ENCODE measurements at regions not wholly inside any gene's neighbourhood (a gene's known extent, or its start where the extent isn't known, plus 50 kb on each side); places are given as distances from the start of the nearest gene placed in this dataset.

DNA sequence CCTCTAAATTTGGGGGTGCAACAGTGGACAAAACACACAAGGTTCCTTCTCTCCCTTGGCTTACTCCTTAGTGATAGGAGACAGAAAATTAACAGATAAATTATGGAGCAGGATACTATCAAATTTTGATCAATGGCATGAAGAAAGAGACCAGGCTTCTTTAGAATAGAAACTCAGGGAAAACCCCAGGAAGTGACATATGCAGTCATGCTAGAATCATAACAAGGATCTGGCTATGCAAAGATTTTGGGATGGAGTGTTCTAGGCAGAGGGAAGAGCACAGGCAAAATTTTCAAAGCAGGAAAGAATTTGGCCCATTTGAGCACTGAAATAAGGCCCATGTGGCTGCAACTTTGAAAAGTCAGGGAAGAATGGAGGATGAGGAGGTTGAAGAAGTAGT is 182.3 kb upstream of the PLEKHG7 start:
- Histone ChIP-seq H3K27me3 (no peaks in the 10 kb centered on the region), H3K4me1 (peaks cover 0 to 3% (median 0%) of the 10 kb centered on the region in 12 donors), H3K27ac (no peak overlapping the region), H3K9me3 (peaks cover 0 to 10% (median 0%) of the 10 kb centered on the region in 12 donors), H3K36me3 (no peaks in the 10 kb centered on the region), H3K4me3 (no peak overlapping the region)
- TF ChIP-seq, protein P1, sequence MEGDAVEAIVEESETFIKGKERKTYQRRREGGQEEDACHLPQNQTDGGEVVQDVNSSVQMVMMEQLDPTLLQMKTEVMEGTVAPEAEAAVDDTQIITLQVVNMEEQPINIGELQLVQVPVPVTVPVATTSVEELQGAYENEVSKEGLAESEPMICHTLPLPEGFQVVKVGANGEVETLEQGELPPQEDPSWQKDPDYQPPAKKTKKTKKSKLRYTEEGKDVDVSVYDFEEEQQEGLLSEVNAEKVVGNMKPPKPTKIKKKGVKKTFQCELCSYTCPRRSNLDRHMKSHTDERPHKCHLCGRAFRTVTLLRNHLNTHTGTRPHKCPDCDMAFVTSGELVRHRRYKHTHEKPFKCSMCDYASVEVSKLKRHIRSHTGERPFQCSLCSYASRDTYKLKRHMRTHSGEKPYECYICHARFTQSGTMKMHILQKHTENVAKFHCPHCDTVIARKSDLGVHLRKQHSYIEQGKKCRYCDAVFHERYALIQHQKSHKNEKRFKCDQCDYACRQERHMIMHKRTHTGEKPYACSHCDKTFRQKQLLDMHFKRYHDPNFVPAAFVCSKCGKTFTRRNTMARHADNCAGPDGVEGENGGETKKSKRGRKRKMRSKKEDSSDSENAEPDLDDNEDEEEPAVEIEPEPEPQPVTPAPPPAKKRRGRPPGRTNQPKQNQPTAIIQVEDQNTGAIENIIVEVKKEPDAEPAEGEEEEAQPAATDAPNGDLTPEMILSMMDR (IDR thresholded peaks at IDR 0.05): no peak
- no peak for TF ChIP-seq POLR2A (IDR thresholded peaks at IDR 0.05)
- intact Hi-C loops (cut with DNase I): no loop called here
- no peak for DNase-seq
- ATAC-seq: no peak

DNA sequence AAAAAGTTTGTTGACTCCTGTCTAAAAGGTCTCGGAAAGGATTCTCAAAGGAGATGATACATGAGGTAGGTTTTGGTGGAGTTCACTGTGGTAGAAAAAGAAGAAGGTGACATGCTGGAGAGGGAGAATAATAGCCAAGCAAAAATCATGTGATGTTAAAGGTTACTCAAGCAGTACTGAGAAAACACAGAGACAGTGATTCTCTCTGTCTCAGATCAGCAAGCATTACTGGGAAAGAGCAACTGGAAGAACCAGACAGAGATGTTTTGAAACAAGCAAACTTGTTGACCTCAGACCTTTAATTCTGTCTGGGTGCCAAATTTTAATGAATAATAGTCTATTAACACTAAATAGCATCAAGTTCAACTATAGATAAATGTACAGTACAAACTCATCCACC is 183.5 kb upstream of the PLEKHG7 start:
- TF ChIP-seq, protein P1 (IDR thresholded peaks at IDR 0.05): no peak
- no peak for TF ChIP-seq POLR2A (IDR thresholded peaks at IDR 0.05)
- intact Hi-C loops (cut with DNase I): no loop called here
- ATAC-seq (no peak), DNase-seq (no peak)
- Histone ChIP-seq H3K27ac (no peak overlapping the region), H3K4me3 (no peak overlapping the region), H3K27me3 (no peaks in the 10 kb centered on the region), H3K9me3 (peaks cover 0 to 10% (median 0%) of the 10 kb centered on the region in 12 donors), H3K36me3 (no peaks in the 10 kb centered on the region), H3K4me1 (peaks cover 0 to 7% (median 0%) of the 10 kb centered on the region in 12 donors)
- 94 to 99% (median 97%) methylated on average over 1 of the region's 1 CpG for WGBS, 4 donors

DNA sequence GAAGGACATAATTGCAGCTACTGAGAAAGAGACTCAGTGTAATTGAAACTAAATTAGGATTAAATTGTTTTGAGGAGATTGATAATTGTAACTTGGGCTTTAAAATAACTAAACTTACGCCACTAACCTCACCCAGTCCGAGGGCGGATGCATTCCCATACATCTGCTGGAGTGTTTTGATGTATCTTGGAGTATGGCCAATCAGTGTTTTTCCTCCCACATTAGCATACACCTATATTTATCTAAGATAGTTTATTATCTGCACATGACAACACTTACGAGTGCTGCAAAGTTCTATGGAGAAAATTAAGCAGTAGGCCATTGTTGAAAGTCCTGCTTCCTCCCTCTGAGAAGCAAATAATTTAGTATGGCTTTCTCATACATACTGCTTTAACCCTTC is 184.7 kb upstream of the PLEKHG7 start:
- H3K27ac ChIP-seq: no peak overlapping the region
- H3K36me3 ChIP-seq: no peaks in the 10 kb centered on the region
- ATAC-seq (no peak), DNase-seq (no peak)
- peaks cover 0 to 7% (median 0%) of the 10 kb centered on the region in 12 donors for H3K9me3 ChIP-seq
- no peak for TF ChIP-seq POLR2A (IDR thresholded peaks at IDR 0.05)
- TF ChIP-seq, protein P1 (IDR thresholded peaks at IDR 0.05): no peak
- H3K4me3 ChIP-seq: no peak overlapping the region
- WGBS, 4 donors: 61 to 72% (median 68%) methylated on average over 4 of the region's 4 CpGs
- no peaks in the 10 kb centered on the region for H3K27me3 ChIP-seq
- intact Hi-C loops (cut with DNase I): no loop called here
- peaks cover 0 to 7% (median 0%) of the 10 kb centered on the region in 12 donors for H3K4me1 ChIP-seq

DNA sequence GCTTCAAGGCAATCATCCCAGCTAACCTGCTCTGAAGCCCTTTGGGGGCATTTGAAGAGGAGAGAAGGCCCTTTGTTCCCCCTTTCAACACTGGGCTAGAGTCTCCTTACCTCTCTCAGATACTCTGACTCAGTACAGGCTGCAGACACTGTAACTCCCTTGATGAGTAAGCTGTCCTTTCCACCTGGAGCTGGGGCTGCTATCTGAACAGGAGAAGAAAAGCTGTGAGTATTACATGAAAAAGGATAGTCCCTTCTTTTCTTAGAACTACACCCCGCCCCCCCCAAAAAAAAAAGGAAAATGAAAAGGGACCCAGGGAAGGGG is 186.6 kb upstream of the PLEKHG7 start:
- Histone ChIP-seq H3K36me3 (no peaks in the 10 kb centered on the region), H3K27ac (no peak overlapping the region), H3K27me3 (no peaks in the 10 kb centered on the region), H3K4me1 (peaks cover 0 to 14% (median 0%) of the 10 kb centered on the region in 12 donors), H3K9me3 (peaks cover 0 to 3% (median 0%) of the 10 kb centered on the region in 12 donors), H3K4me3 (no peak overlapping the region)
- ATAC-seq (no peak), DNase-seq (no peak)
- WGBS, 4 donors: 65 to 89% (median 81%) methylated on average over 1 of the region's 1 CpG
- intact Hi-C loops (cut with DNase I): no loop called here
- TF ChIP-seq POLR2A (IDR thresholded peaks at IDR 0.05): no peak
- TF ChIP-seq, protein P1 (IDR thresholded peaks at IDR 0.05): no peak

Data from heart left ventricle (tissue), 16 donors.